ENCODE measurements at regions not wholly inside any gene's neighbourhood (a gene's known extent, or its start where the extent isn't known, plus 50 kb on each side); places are given as distances from the start of the nearest gene placed in this dataset.

GRCh38 chr1:68370101-68370915, 79.4 kb downstream of the RPE65 start:
- Histone ChIP-seq H4K20me1 (ENCODE audit: insufficient read depth, low read length) (no peaks in the 10 kb centered on the region), H3K27me3 (ENCODE audit: control insufficient read depth, insufficient read depth, low read length) (no peaks in the 10 kb centered on the region), H3K4me3 (ENCODE audit: insufficient read depth, low read depth, low read length) (no peak overlapping the region), H4K91ac (ENCODE audit: insufficient read depth, low read depth, low read length) (no peak overlapping the region), H3K27ac (ENCODE audit: insufficient read depth, low read length) (no peak overlapping the region), H3K18ac (ENCODE audit: low read depth, low read length) (no peak overlapping the region), H3K56ac (ENCODE audit: extremely low read depth, insufficient read depth, low read length) (no peak overlapping the region), H3K9me1 (ENCODE audit: insufficient read depth, low read length) (no peaks in the 10 kb centered on the region), H3K14ac (replicated peaks; ENCODE audit: low read depth, low read length) (no peak overlapping the region), H3K23ac (ENCODE audit: low read depth, low read length) (no peak overlapping the region), H2BK5ac (ENCODE audit: low read depth, low read length, poor library complexity, severe bottlenecking) (no peak overlapping the region), H3K4me1 (ENCODE audit: control insufficient read depth, insufficient read depth, low read length) (no peaks in the 10 kb centered on the region), H3K9ac (ENCODE audit: low read depth, low read length) (no peak overlapping the region), H2AK9ac (replicated peaks; ENCODE audit: low read depth, low read length, poor library complexity) (no peak overlapping the region), H4K8ac (ENCODE audit: low read depth in 2 of 2, low read length in 2 of 2) (no peak overlapping the region), H2BK15ac (ENCODE audit: low read depth, low read length) (no peak overlapping the region), H3K4me2 (ENCODE audit: low read depth, low read length) (no peak overlapping the region), H3K36me3 (ENCODE audit: control insufficient read depth, insufficient read depth, low read length) (no peaks in the 10 kb centered on the region), H2AK5ac (ENCODE audit: low read depth, low read length) (no peak overlapping the region), H3K9me3 (ENCODE audit: control insufficient read depth, insufficient read depth, low read length) (no peaks in the 10 kb centered on the region), H3K4ac (ENCODE audit: low read depth, low read length) (no peak overlapping the region), H2BK20ac (ENCODE audit: low read depth, low read length) (no peak overlapping the region), H3K79me1 (ENCODE audit: low read depth in 1 of 2, low read length in 2 of 2) (no peaks in the 10 kb centered on the region), H2AFZ (replicated peaks; ENCODE audit: low read length, poor library complexity) (no peak overlapping the region), H4K5ac (ENCODE audit: low read depth, low read length) (no peak overlapping the region), H2BK120ac (ENCODE audit: low read depth, low read length) (no peak overlapping the region)
- ATAC-seq (ENCODE audit: low read depth) (no peak), DNase-seq (no peak)
- ChIA-PET CTCF (interaction anchor here (0.6 to 0.7 kb wide), 2 partner anchors 9 to 12 kb away, joined by 3 read pairs; no protein-coding TSS in a partner anchor), POLR2A (ENCODE audit: unreplicated experiment) (no interaction called here)
- dilution Hi-C loops (cut with HindIII; ENCODE audit: low sequenced_read_pairs, unreplicated experiment) (no loop called here), intact Hi-C loops (cut with micrococcal nuclease) (no loop called here), in situ Hi-C loops (cut with MboI; ENCODE audit: low sequenced_read_pairs) (loop anchor here (25.0 kb wide), 1 partner anchor 833 kb away; no protein-coding TSS in a partner anchor)
- no CpG with 5 or more reads among the region's 1 CpG for WGBS, 2 experiments (ENCODE audit: extremely low coverage in 2 of 2, insufficient read length in 1 of 2)
- no peak for TF ChIP-seq BHLHE40 (IDR thresholded peaks at IDR 0.05; ENCODE audit: low read depth, low read length)
- TF ChIP-seq RCOR1 (IDR thresholded peaks at IDR 0.05; ENCODE audit: insufficient replicate concordance, low read length): no peak
- no peak for TF ChIP-seq NFE2L2 (IDR thresholded peaks at IDR 0.05; ENCODE audit: low read depth, low read length)
- TF ChIP-seq SMC3 (IDR thresholded peaks at IDR 0.05; ENCODE audit: low read depth, low read length): no peak
- TF ChIP-seq CTCF (conservative IDR thresholded peaks at IDR 0.05; ENCODE audit: low read depth, low read length): no peak
- no peak for TF ChIP-seq USF2 (IDR thresholded peaks at IDR 0.05; ENCODE audit: low read depth, low read length)
- TF ChIP-seq FOS (IDR thresholded peaks at IDR 0.05; ENCODE audit: low read depth, low read length): no peak
- no peak for TF ChIP-seq CEBPB (IDR thresholded peaks at IDR 0.05; ENCODE audit: low read depth, low read length)
- no peak for TF ChIP-seq MAFK (IDR thresholded peaks at IDR 0.05; ENCODE audit: low read depth, low read length)
- TF ChIP-seq MXI1 (IDR thresholded peaks at IDR 0.05; ENCODE audit: borderline replicate concordance, low read depth, low read length): no peak
- no TSS peak for BruUV-seq (replicated peaks)

All from IMR-90 (cell line).